ENCODE measurements at regions not wholly inside any gene's neighbourhood (a gene's known extent, or its start where the extent isn't known, plus 50 kb on each side); places are given as distances from the start of the nearest gene placed in this dataset.

GRCh38 chr4:180799798-180800197 lies 1443.4 kb upstream of the TENM3 start:
- no peaks in the 10 kb centered on the region for H3K36me3 ChIP-seq (ENCODE audit: low read depth)
- DNase-seq (ENCODE audit: low spot score) (no peak), ATAC-seq (ENCODE audit: low read depth) (no peak)

GRCh38 chr4:180805101-180805500 lies 1438.1 kb upstream of the TENM3 start:
- Histone ChIP-seq H3K4me3 (ENCODE audit: severe bottlenecking) (no peak overlapping the region), H3K27me3 (ENCODE audit: insufficient read depth, poor library complexity, severe bottlenecking) (no peaks in the 10 kb centered on the region), H3K36me3 (ENCODE audit: low read depth) (no peaks in the 10 kb centered on the region), H3K9me3 (ENCODE audit: severe bottlenecking) (no peaks in the 10 kb centered on the region), H3K27ac (ENCODE audit: poor library complexity, severe bottlenecking) (no peak overlapping the region), H3K4me1 (ENCODE audit: insufficient read depth, poor library complexity, severe bottlenecking) (no peaks in the 10 kb centered on the region)
- no peak for DNase-seq (ENCODE audit: low spot score)
- TF ChIP-seq CTCF (IDR thresholded peaks at IDR 0.05; ENCODE audit: poor library complexity, severe bottlenecking) = no peak
- ATAC-seq (ENCODE audit: low read depth) = no peak

More at GRCh38 chr4:180799798-180800197, 1443.4 kb upstream of the TENM3 start:
- H3K27me3 ChIP-seq (ENCODE audit: insufficient read depth, poor library complexity, severe bottlenecking) = no peaks in the 10 kb centered on the region
- no peak for TF ChIP-seq CTCF (IDR thresholded peaks at IDR 0.05; ENCODE audit: poor library complexity, severe bottlenecking)
- no peak overlapping the region for H3K27ac ChIP-seq (ENCODE audit: poor library complexity, severe bottlenecking)
- H3K4me3 ChIP-seq (ENCODE audit: severe bottlenecking) = no peak overlapping the region
- no peaks in the 10 kb centered on the region for H3K4me1 ChIP-seq (ENCODE audit: insufficient read depth, poor library complexity, severe bottlenecking)
- no peaks in the 10 kb centered on the region for H3K9me3 ChIP-seq (ENCODE audit: severe bottlenecking)

- no peaks in the 10 kb centered on the region for H3K4me1 ChIP-seq (ENCODE audit: insufficient read depth, poor library complexity, severe bottlenecking)
- no peak for TF ChIP-seq CTCF (IDR thresholded peaks at IDR 0.05; ENCODE audit: poor library complexity, severe bottlenecking)
- H3K4me3 ChIP-seq (ENCODE audit: severe bottlenecking) = no peak overlapping the region
- no peaks in the 10 kb centered on the region for H3K36me3 ChIP-seq (ENCODE audit: low read depth)
- no peaks in the 10 kb centered on the region for H3K27me3 ChIP-seq (ENCODE audit: insufficient read depth, poor library complexity, severe bottlenecking)
- DNase-seq (ENCODE audit: low spot score) (no peak), ATAC-seq (ENCODE audit: low read depth) (no peak)
- H3K27ac ChIP-seq (ENCODE audit: poor library complexity, severe bottlenecking) = no peak overlapping the region
- H3K9me3 ChIP-seq (ENCODE audit: severe bottlenecking) = no peaks in the 10 kb centered on the region
Observed at GRCh38 chr4:180808862-180809261, 1434.3 kb upstream of the TENM3 start.

- TF ChIP-seq CTCF (IDR thresholded peaks at IDR 0.05; ENCODE audit: poor library complexity, severe bottlenecking) = no peak
- Histone ChIP-seq H3K27me3 (ENCODE audit: insufficient read depth, poor library complexity, severe bottlenecking) (no peaks in the 10 kb centered on the region), H3K4me3 (ENCODE audit: severe bottlenecking) (no peak overlapping the region), H3K4me1 (ENCODE audit: insufficient read depth, poor library complexity, severe bottlenecking) (no peaks in the 10 kb centered on the region), H3K9me3 (ENCODE audit: severe bottlenecking) (no peaks in the 10 kb centered on the region), H3K27ac (ENCODE audit: poor library complexity, severe bottlenecking) (no peak overlapping the region), H3K36me3 (ENCODE audit: low read depth) (no peaks in the 10 kb centered on the region)
- no peak for DNase-seq (ENCODE audit: low spot score)
- no peak for ATAC-seq (ENCODE audit: low read depth)
Observed at GRCh38 chr4:180809439-180809838, 1433.8 kb upstream of the TENM3 start.

- H3K9me3 ChIP-seq (ENCODE audit: severe bottlenecking) = no peaks in the 10 kb centered on the region
- TF ChIP-seq CTCF (IDR thresholded peaks at IDR 0.05; ENCODE audit: poor library complexity, severe bottlenecking) = no peak
- DNase-seq (ENCODE audit: low spot score) (no peak), ATAC-seq (ENCODE audit: low read depth) (no peak)
- no peaks in the 10 kb centered on the region for H3K27me3 ChIP-seq (ENCODE audit: insufficient read depth, poor library complexity, severe bottlenecking)
- H3K36me3 ChIP-seq (ENCODE audit: low read depth) = no peaks in the 10 kb centered on the region
- H3K27ac ChIP-seq (ENCODE audit: poor library complexity, severe bottlenecking) = no peak overlapping the region
- no peak overlapping the region for H3K4me3 ChIP-seq (ENCODE audit: severe bottlenecking)
- H3K4me1 ChIP-seq (ENCODE audit: insufficient read depth, poor library complexity, severe bottlenecking) = no peaks in the 10 kb centered on the region
Observed at GRCh38 chr4:180810581-180810980, 1432.6 kb upstream of the TENM3 start.

Data from RWPE2 (cell line).